ENCODE measurements at regions not wholly inside any gene's neighbourhood (a gene's known extent, or its start where the extent isn't known, plus 50 kb on each side); places are given as distances from the start of the nearest gene placed in this dataset.

GRCh38 chr12:115313929-115314328, 630.0 kb upstream of the TBX3 start:
- ChIA-PET POLR2A (no interaction called here), CTCF (no interaction called here)
- H3K36me3 ChIP-seq (replicated peaks in 1 of 2; ENCODE audit: control insufficient read depth in 1 of 2, insufficient read depth in 2 of 2, low read length in 1 of 2) = no peaks in the 10 kb centered on the region
- H3K4me2 ChIP-seq = peak overlapping the region; percentile 2; the same call in 1 of the 2 replicates
- no peak overlapping the region for H3K4me3 ChIP-seq (ENCODE audit: low read depth in 2 of 2, low read length in 1 of 2)
- H3K27ac ChIP-seq (ENCODE audit: low read depth in 2 of 2, low read length in 1 of 2) = peak overlapping the region in 1 of 2 experiments; percentile 17; a peak in 2 of 4 replicates
- no peaks in the 10 kb centered on the region for H3K9me3 ChIP-seq
- no peaks in the 10 kb centered on the region for H3K79me2 ChIP-seq (ENCODE audit: insufficient read depth)
- no peak for DNase-seq
- 0% methylated on average over 2 of the region's 2 CpGs for WGBS (ENCODE audit: low lambda C conversion rate)
- H2AFZ ChIP-seq (ENCODE audit: low read depth) = no peak overlapping the region
- H3K27me3 ChIP-seq (ENCODE audit: insufficient read depth) = no peaks in the 10 kb centered on the region
- no peaks in the 10 kb centered on the region for H4K20me1 ChIP-seq (ENCODE audit: insufficient read depth)
- H3K9ac ChIP-seq = no peak overlapping the region
- H3F3A ChIP-seq (replicated peaks; ENCODE audit: insufficient read depth) = no peaks in the 10 kb centered on the region
- no peaks in the 10 kb centered on the region for H3K9me2 ChIP-seq
- H3K4me1 ChIP-seq (ENCODE audit: control insufficient read depth in 1 of 2, insufficient read depth in 2 of 2, low read depth in 1 of 2, low read length in 1 of 2) = no peaks in the 10 kb centered on the region
- TF ChIP-seq ELF1 (IDR thresholded peaks at IDR 0.05) (no peak), TAF1 (IDR thresholded peaks at IDR 0.05; ENCODE audit: borderline replicate concordance, low read depth, low read length) (no peak), NRF1 (IDR thresholded peaks at IDR 0.05; ENCODE audit: low read depth, low read length) (no peak), ZBTB33 (IDR thresholded peaks at IDR 0.05; ENCODE audit: borderline replicate concordance, low read depth) (no peak), CHD2 (IDR thresholded peaks at IDR 0.05; ENCODE audit: low read length, partially characterized antibody) (no peak), RCOR1 (IDR thresholded peaks at IDR 0.05; ENCODE audit: low read length) (no peak), FOXJ3 (CRISPR knock-in tag; IDR thresholded peaks at IDR 0.05) (no peak), EZH2phosphoT487 (IDR thresholded peaks at IDR 0.05; ENCODE audit: borderline replicate concordance, low read depth) (no peak), RFX5 (IDR thresholded peaks at IDR 0.05; ENCODE audit: low read length) (no peak), PBX3 (IDR thresholded peaks at IDR 0.05) (peak; percentile 76), RXRA (IDR thresholded peaks at IDR 0.05; ENCODE audit: borderline replicate concordance, low read depth) (no peak; the same call in 1 of the 2 replicates), EP300 (IDR thresholded peaks at IDR 0.05; ENCODE audit: borderline replicate concordance in 1 of 2, low read depth in 1 of 2, low read length in 1 of 2) (peak in 1 of 2 experiments; percentile 67; a peak in 1 of 4 replicates), FOSL2 (IDR thresholded peaks at IDR 0.05; ENCODE audit: borderline replicate concordance, low read depth) (peak; percentile 50; the same call in 1 of the 2 replicates), SIN3A (IDR thresholded peaks at IDR 0.05; ENCODE audit: borderline replicate concordance, low read depth, low read length) (no peak), POLR2AphosphoS5 (IDR thresholded peaks at IDR 0.05; ENCODE audit: low read depth, low read length) (no peak), IRF3 (IDR thresholded peaks at IDR 0.05; ENCODE audit: low read depth, low read length) (no peak), TEAD4 (IDR thresholded peaks at IDR 0.05; ENCODE audit: borderline replicate concordance, insufficient read depth) (no peak), RAD21 (IDR thresholded peaks at IDR 0.05; ENCODE audit: low read length) (no peak), YY1 (IDR thresholded peaks at IDR 0.05; ENCODE audit: low read depth) (no peak), USF1 (IDR thresholded peaks at IDR 0.05; ENCODE audit: borderline replicate concordance, low read depth) (no peak), SMC3 (IDR thresholded peaks at IDR 0.05; ENCODE audit: low read depth, low read length) (no peak), GABPA (IDR thresholded peaks at IDR 0.05; ENCODE audit: low read depth) (no peak), FOXM1 (IDR thresholded peaks at IDR 0.05; ENCODE audit: low read depth) (no peak), GATA2 (CRISPR knock-in tag; IDR thresholded peaks at IDR 0.05) (no peak), NFIC (IDR thresholded peaks at IDR 0.05; ENCODE audit: borderline replicate concordance) (peak; percentile 42; the same call in 1 of the 2 replicates), CTCF (IDR thresholded peaks at IDR 0.05) (no peak), MXI1 (IDR thresholded peaks at IDR 0.05; ENCODE audit: low read depth, low read length) (no peak)

Data from SK-N-SH (cell line).